Mesendoderm (in vitro differentiated cells): ENCODE measurements at regions not wholly inside any gene's neighbourhood (a gene's known extent, or its start where the extent isn't known, plus 50 kb on each side); places are given as distances from the start of the nearest gene placed in this dataset.
"Not testable (repeated sequence)": the region's sequence is repeated elsewhere in the genome, so short reads cannot be mapped to it uniquely, and the experiment has no call there.

ENCODE experiments used
- DNase-seq: peaks from one replicate; pipeline ENCODE4 v3.0.0; 2013
- H2AK5ac ChIP-seq: 2 replicates; pipeline ENCODE4 v1.6.1; 2013; ENCODE audit warnings: low read length, inconsistent platforms
- H2BK120ac ChIP-seq: 2 replicates; pipeline ENCODE4 v1.6.1; 2013; ENCODE audit warnings: low read depth, mild to moderate bottlenecking, low read length, moderate library complexity, mixed read lengths
- H2BK15ac ChIP-seq: replicated peaks from 2 replicates; pipeline ENCODE4 v1.6.1; 2013; ENCODE audit warnings: low read depth, mild to moderate bottlenecking, moderate library complexity
- H2BK5ac ChIP-seq: 2 replicates; pipeline ENCODE4 v1.6.1; 2013; ENCODE audit warnings: low read length, inconsistent platforms
- H3K18ac ChIP-seq: 2 replicates; pipeline ENCODE4 v1.6.1; 2013; ENCODE audit warnings: mild to moderate bottlenecking, low read length, mixed read lengths
- H3K23ac ChIP-seq: one replicate; pipeline ENCODE4 v1.6.1; 2013; ENCODE audit warnings: low read length
- H3K27ac ChIP-seq: 2 replicates; pipeline ENCODE4 v1.5.1; 2013; ENCODE audit warnings: low read depth, mild to moderate bottlenecking, inconsistent platforms, low read length, moderate library complexity
- H3K27me3 ChIP-seq: 2 replicates; pipeline ENCODE4 v1.6.1; 2013; ENCODE audit warnings: low read length, control low read depth, mild to moderate bottlenecking, inconsistent platforms; ENCODE audit not compliant: insufficient read depth, poor library complexity
- H3K36me3 ChIP-seq: 2 replicates; pipeline ENCODE4 v1.6.1; 2013; ENCODE audit warnings: low read length, inconsistent platforms; ENCODE audit not compliant: control insufficient read depth, insufficient read depth
- H3K4ac ChIP-seq: one replicate; pipeline ENCODE4 v1.6.1; 2013; ENCODE audit warnings: low read depth, mild to moderate bottlenecking, low read length, moderate library complexity
- H3K4me1 ChIP-seq: 2 replicates; pipeline ENCODE4 v1.6.1; 2013; ENCODE audit warnings: low read depth, low read length, inconsistent platforms; ENCODE audit not compliant: control insufficient read depth
- H3K4me2 ChIP-seq: 2 replicates; pipeline ENCODE4 v1.6.1; 2013; ENCODE audit warnings: low read length
- H3K4me3 ChIP-seq: 2 replicates; pipeline ENCODE4 v1.5.1; 2013; ENCODE audit warnings: mild to moderate bottlenecking, low read length
- H3K56ac ChIP-seq: one replicate; pipeline ENCODE4 v1.6.1; 2013; ENCODE audit warnings: low read length
- H3K79me1 ChIP-seq: 2 replicates; pipeline ENCODE4 v1.6.1; 2013; ENCODE audit warnings: low read length, inconsistent platforms
- H3K79me2 ChIP-seq: 2 replicates; pipeline ENCODE4 v1.6.1; 2013; ENCODE audit warnings: mild to moderate bottlenecking, low read length; ENCODE audit not compliant: control insufficient read depth, insufficient read depth
- H3K9ac ChIP-seq: 2 replicates; pipeline ENCODE4 v1.6.1; 2013; ENCODE audit warnings: low read length, inconsistent platforms
- H4K5ac ChIP-seq: one replicate; pipeline ENCODE4 v1.6.1; 2013; ENCODE audit warnings: low read length
- H4K8ac ChIP-seq: one replicate; pipeline ENCODE4 v1.6.1; 2013; ENCODE audit warnings: low read depth, mild to moderate bottlenecking, control low read depth, low read length, moderate library complexity
- WGBS: extraction: QIAGEN DNeasy Blood & Tissue Kit; methylation state at CpG from one replicate; pipeline ENCODE4 v1.1.7; 2013; ENCODE audit warnings: low lambda C conversion rate, missing lambda C conversion rate; ENCODE audit not compliant: insufficient coverage; ENCODE audit errors: extremely low coverage; 5-methylcytosine and 5-hydroxymethylcytosine counted together

DNA sequence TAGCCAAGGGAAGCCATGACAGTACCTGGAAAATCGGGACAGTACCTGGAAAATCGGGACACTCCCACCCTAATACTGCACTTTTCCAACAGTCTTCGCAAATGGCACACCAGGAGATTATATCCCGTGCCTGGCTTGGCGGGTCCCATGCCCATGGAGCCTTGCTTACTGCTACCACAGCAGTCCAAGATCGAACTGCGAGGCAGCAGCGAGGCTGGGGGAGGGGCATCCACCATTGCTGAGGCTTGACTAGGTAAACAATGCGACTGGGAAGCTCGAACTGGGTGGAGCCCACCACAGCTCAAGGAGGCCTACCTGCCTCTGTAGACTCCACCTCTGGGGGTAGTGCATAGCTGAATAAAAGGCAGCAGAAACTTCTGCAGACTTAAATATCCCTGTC is 238.9 kb upstream of the PRSS16 start:
- not testable (repeated sequence) for H3K79me2 ChIP-seq, H3K79me1 ChIP-seq, H3K56ac ChIP-seq, H3K27ac ChIP-seq, H3K4me1 ChIP-seq, H3K27me3 ChIP-seq, H3K4me3 ChIP-seq, H3K18ac ChIP-seq, H2BK15ac ChIP-seq, H4K5ac ChIP-seq, H2BK120ac ChIP-seq, H3K4me2 ChIP-seq, H2AK5ac ChIP-seq, H3K36me3 ChIP-seq, H3K9ac ChIP-seq, DNase-seq, H2BK5ac ChIP-seq, H3K23ac ChIP-seq, H4K8ac ChIP-seq, H3K4ac ChIP-seq
- no CpG with 5 or more reads among the region's 10 CpGs for WGBS

DNA sequence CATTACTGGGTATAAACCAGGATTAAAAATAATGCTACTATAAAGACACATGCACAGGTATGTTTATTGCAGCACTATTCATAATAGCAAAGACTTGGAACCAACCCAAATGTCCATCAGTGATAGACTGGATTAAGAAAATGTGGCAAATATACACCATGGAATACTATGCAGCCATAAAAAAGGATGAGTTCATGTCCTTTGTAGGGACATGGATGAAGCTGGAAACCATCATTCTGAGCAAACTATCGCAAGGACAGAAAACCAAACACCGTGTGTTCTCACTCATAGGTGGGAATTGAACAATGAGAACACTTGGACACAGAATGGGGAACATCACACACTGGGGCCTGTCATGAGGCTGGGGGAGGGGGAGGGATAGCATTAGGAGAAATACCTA is 233.4 kb upstream of the PRSS16 start:
- H3K4me2 ChIP-seq, H4K8ac ChIP-seq, H3K18ac ChIP-seq, H3K4me1 ChIP-seq, H3K4ac ChIP-seq, H2BK15ac ChIP-seq, H3K56ac ChIP-seq, DNase-seq, H3K9ac ChIP-seq, H4K5ac ChIP-seq, H3K79me2 ChIP-seq, H2AK5ac ChIP-seq, H3K4me3 ChIP-seq, H2BK120ac ChIP-seq, H3K27me3 ChIP-seq, H3K79me1 ChIP-seq, H3K27ac ChIP-seq, H3K23ac ChIP-seq, H3K36me3 ChIP-seq, H2BK5ac ChIP-seq: not testable (repeated sequence)
- no CpG with 5 or more reads among the region's 2 CpGs for WGBS

DNA sequence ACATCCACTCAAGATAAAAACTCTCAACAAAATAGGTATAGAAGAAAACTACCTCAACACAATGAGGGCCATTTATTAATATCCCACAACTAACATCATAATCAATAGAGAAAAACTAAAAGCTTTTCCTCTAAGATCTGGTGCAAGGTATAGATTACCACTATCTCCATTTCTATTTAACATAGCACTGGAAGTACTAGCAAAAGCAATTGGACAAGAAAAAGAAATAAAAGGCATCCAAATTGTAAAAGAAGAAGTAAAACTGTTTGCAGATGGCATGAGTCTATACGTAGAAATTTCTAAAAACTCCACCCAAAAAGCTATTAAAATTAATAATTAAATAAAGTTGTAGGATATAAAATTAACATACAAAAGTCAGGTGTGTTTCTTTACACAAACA is 230.8 kb upstream of the PRSS16 start:
- H3K27ac ChIP-seq = no peak overlapping the region
- H3K9ac ChIP-seq = no peak overlapping the region
- DNase-seq = no peak
- H3K79me1 ChIP-seq = no peaks in the 10 kb centered on the region
- H2BK15ac ChIP-seq = no peak overlapping the region
- no peak overlapping the region for H3K56ac ChIP-seq
- no peak overlapping the region for H3K4me3 ChIP-seq
- H2BK5ac ChIP-seq = no peak overlapping the region
- no peak overlapping the region for H3K23ac ChIP-seq
- H3K79me2 ChIP-seq = no peaks in the 10 kb centered on the region
- H3K4ac ChIP-seq = no peak overlapping the region
- H3K27me3 ChIP-seq = no peaks in the 10 kb centered on the region
- no peak overlapping the region for H4K5ac ChIP-seq
- no peaks in the 10 kb centered on the region for H3K4me1 ChIP-seq
- no peak overlapping the region for H2BK120ac ChIP-seq
- no peak overlapping the region for H3K4me2 ChIP-seq
- no peak overlapping the region for H2AK5ac ChIP-seq
- no peak overlapping the region for H3K18ac ChIP-seq
- no peak overlapping the region for H4K8ac ChIP-seq
- no CpG with 5 or more reads among the region's 1 CpG for WGBS
- H3K36me3 ChIP-seq = no peaks in the 10 kb centered on the region

DNA sequence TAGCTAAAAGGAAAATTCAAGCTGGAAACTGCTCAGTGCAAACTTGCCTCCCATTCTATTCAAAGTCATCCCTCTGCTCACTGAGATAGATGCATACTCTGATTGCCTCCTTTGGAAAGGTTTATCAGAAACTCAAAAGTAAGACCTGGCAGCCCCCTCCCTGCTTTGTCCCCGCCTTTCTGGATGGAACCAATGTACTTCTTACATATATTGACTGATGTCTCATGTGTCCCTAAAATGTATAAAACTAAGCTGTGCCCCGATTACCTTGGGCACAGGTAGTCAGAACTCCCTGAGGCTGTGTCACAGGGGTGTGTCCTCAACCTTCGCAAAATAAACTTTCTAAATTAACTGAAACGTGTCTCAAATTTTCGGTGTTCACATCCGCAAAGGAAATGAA is 229.1 kb upstream of the PRSS16 start:
- not testable (repeated sequence) for H3K23ac ChIP-seq, H3K9ac ChIP-seq, H3K4me1 ChIP-seq, DNase-seq, H2AK5ac ChIP-seq, H2BK5ac ChIP-seq, H3K18ac ChIP-seq, H3K56ac ChIP-seq, H3K79me1 ChIP-seq, H3K4ac ChIP-seq, H3K27ac ChIP-seq, H4K5ac ChIP-seq, H3K4me2 ChIP-seq, H3K4me3 ChIP-seq, H3K79me2 ChIP-seq, H3K27me3 ChIP-seq, H2BK15ac ChIP-seq, H3K36me3 ChIP-seq, H4K8ac ChIP-seq, H2BK120ac ChIP-seq
- WGBS = no CpG with 5 or more reads among the region's 6 CpGs

DNA sequence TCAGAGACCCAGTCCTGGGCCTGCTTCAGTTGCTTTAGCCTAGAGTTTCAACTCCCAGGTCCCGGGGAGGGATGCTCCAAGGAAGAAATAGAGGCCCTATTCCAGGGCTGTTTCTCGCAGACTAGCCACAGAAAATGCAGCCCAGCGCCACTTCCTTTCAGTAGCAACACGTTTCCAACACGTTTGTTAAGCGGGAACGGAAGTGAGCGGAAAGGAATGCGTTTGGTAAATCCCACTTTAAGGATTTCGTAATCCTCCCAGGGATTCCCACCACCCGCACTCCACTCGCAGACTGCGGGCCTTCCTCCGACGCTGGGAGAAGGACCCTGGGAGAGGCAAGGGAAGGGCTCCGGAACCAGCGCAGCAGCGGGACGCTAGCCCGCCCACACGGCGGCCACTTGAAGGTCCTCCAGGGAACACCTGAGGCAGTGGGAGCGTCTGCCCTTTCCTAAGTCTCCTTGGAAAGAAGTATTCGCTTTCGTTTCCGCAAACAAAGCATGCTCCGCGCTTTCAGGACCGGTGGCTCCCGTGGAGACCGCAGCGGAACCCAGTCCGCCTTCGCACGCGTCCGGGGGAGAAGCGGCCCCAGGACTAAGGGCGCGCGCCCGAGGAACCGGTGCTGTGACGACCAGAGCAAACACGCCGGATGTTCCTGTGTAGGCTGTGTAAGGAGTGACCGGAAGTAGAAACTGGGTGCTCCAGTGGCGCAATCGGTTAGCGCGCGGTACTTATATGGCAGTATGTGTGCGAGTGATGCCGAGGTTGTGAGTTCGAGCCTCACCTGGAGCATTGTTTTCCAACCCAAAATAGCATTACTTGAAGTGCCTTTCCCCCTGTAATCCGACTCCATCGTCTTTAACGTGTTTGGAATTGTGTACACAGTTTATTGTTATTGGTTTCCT is 227.6 kb upstream of the PRSS16 start:
- H3K27me3 ChIP-seq = no peaks in the 10 kb centered on the region
- peak overlapping the region; percentile 95 for H3K9ac ChIP-seq
- H4K8ac ChIP-seq = no peak overlapping the region
- H3K4me3 ChIP-seq = peak overlapping the region; percentile 86
- peak; percentile 96 for DNase-seq
- H3K4me1 ChIP-seq = no peaks in the 10 kb centered on the region
- H3K4me2 ChIP-seq = peak overlapping the region; percentile 61
- H3K18ac ChIP-seq = peak overlapping the region; percentile 33
- H2BK15ac ChIP-seq = no peak overlapping the region
- H2AK5ac ChIP-seq = no peak overlapping the region
- H2BK5ac ChIP-seq = peak overlapping the region; percentile 92
- no CpG with 5 or more reads among the region's 58 CpGs for WGBS
- H3K4ac ChIP-seq = peak overlapping the region; percentile 66
- no peaks in the 10 kb centered on the region for H3K36me3 ChIP-seq
- H3K79me1 ChIP-seq = no peaks in the 10 kb centered on the region
- H3K23ac ChIP-seq = peak overlapping the region; percentile 51
- peak overlapping the region; percentile 96 for H4K5ac ChIP-seq
- H2BK120ac ChIP-seq = no peak overlapping the region
- H3K56ac ChIP-seq = peak overlapping the region; percentile 98
- peak overlapping the region; percentile 94 for H3K27ac ChIP-seq
- no peaks in the 10 kb centered on the region for H3K79me2 ChIP-seq

DNA sequence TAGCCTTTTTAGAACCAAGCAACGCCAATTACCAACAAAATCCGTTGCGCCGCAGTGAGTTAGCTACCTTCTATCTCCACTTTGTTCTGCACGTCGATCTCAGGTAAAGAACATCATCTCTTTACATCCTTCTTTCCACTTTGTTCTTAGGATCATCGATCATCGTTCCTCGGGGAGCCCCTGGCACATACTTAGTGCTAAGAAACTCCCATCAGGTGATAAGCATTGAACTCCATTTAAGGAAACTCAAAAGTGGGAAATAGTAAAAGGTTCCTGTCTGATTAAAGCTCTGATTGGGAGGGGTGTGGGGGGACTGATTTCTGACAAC is 227.0 kb upstream of the PRSS16 start:
- no peak for DNase-seq
- no peak overlapping the region for H3K27ac ChIP-seq
- no peaks in the 10 kb centered on the region for H3K36me3 ChIP-seq
- peak overlapping the region; percentile 56 for H3K9ac ChIP-seq
- peak overlapping the region; percentile 47 for H3K4me3 ChIP-seq
- no peak overlapping the region for H2AK5ac ChIP-seq
- no peak overlapping the region for H2BK120ac ChIP-seq
- H2BK5ac ChIP-seq = no peak overlapping the region
- no peaks in the 10 kb centered on the region for H3K79me2 ChIP-seq
- no peak overlapping the region for H4K8ac ChIP-seq
- H3K4me1 ChIP-seq = no peaks in the 10 kb centered on the region
- no peaks in the 10 kb centered on the region for H3K27me3 ChIP-seq
- no peak overlapping the region for H2BK15ac ChIP-seq
- no peaks in the 10 kb centered on the region for H3K79me1 ChIP-seq
- no peak overlapping the region for H3K18ac ChIP-seq
- H3K4ac ChIP-seq = no peak overlapping the region
- peak overlapping the region; percentile 61 for H3K4me2 ChIP-seq
- H3K23ac ChIP-seq = no peak overlapping the region
- WGBS = no CpG with 5 or more reads among the region's 9 CpGs
- H3K56ac ChIP-seq = peak overlapping the region; percentile 59
- H4K5ac ChIP-seq = no peak overlapping the region
